ENCODE measurements at regions not wholly inside any gene's neighbourhood (a gene's known extent, or its start where the extent isn't known, plus 50 kb on each side); places are given as distances from the start of the nearest gene placed in this dataset.

DNA sequence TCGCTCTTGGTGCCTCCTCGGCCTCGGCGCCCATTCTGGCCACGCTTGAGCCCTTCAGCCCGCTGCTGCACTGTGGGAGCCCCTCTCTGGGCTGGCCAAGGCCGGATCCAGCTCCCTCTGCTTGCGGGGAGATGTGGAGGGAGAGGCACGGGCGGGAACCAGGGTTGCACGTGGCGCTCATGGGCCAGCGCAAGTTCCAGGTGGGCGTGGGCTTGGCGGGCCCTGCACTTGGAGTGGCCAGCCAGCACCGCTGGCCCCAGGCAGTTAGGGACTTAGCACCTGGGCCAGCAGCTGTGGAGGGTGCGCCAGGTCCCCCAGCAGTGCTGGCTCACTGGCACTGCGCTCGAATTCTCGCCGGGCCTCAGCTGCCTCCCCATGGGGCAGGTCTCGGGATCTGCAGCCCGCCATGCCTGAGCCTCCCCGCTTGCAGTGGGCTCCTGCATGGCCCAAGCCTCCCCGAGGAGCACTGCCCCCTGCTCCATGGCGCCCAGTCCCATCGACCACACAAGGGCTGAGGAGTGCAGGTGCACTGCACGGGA lies 106.4 kb downstream of the SMC2 start:
- Histone ChIP-seq H3K18ac (ENCODE audit: insufficient read length, low read depth, low read length) (no peak overlapping the region), H3T11ph (ENCODE audit: low read length) (no peak overlapping the region), H3K27ac (ENCODE audit: insufficient read length, low read depth, low read length) (no peak overlapping the region), H2BK5ac (ENCODE audit: insufficient read length, low read length) (no peak overlapping the region), H2BK15ac (ENCODE audit: low read depth, low read length) (no peak overlapping the region), H2AFZ (ENCODE audit: low read length) (no peak overlapping the region), H3K14ac (ENCODE audit: insufficient read depth, low read length) (no peak overlapping the region), H2AK5ac (ENCODE audit: insufficient read length, low read length) (no peak overlapping the region), H3K27me3 (ENCODE audit: insufficient read depth, low read length) (no peaks in the 10 kb centered on the region), H2BK12ac (ENCODE audit: insufficient read length, low read depth, low read length) (no peak overlapping the region), H2BK20ac (ENCODE audit: low read depth, low read length, poor library complexity, severe bottlenecking) (no peak overlapping the region), H3K9ac (ENCODE audit: extremely low read depth, insufficient read length, low read length) (no peak overlapping the region), H4K5ac (ENCODE audit: insufficient read length, low read depth, low read length) (no peak overlapping the region), H3K79me1 (ENCODE audit: insufficient read depth, low read depth, low read length, poor library complexity, severe bottlenecking) (no peaks in the 10 kb centered on the region), H3K4me1 (ENCODE audit: insufficient read depth, low read length) (no peaks in the 10 kb centered on the region), H3K56ac (ENCODE audit: insufficient read length, low read depth, low read length) (no peak overlapping the region), H3K23ac (ENCODE audit: insufficient read length, low read depth, low read length) (no peak overlapping the region), H4K8ac (replicated peaks; ENCODE audit: insufficient read length, low read depth, low read length) (no peak overlapping the region), H4K20me1 (ENCODE audit: control insufficient read depth, insufficient read depth, insufficient read length) (no peaks in the 10 kb centered on the region), H3K79me2 (ENCODE audit: insufficient read depth, low read length) (no peaks in the 10 kb centered on the region), H4K91ac (ENCODE audit: insufficient read length, low read depth, low read length) (no peak overlapping the region), H3K9me3 (ENCODE audit: control insufficient read depth, low read depth, low read length) (peaks cover 6% of the 10 kb centered on the region), H3K4ac (ENCODE audit: low read depth, low read length) (no peak overlapping the region), H3K23me2 (ENCODE audit: insufficient read length, low read depth, low read length, poor library complexity, severe bottlenecking) (no peaks in the 10 kb centered on the region), H2BK120ac (ENCODE audit: low read depth, low read length, poor library complexity, severe bottlenecking) (no peak overlapping the region), H3K4me2 (ENCODE audit: insufficient read depth, insufficient read length, low read length) (no peak overlapping the region)
- no peak for DNase-seq
- TF ChIP-seq, protein P1, sequence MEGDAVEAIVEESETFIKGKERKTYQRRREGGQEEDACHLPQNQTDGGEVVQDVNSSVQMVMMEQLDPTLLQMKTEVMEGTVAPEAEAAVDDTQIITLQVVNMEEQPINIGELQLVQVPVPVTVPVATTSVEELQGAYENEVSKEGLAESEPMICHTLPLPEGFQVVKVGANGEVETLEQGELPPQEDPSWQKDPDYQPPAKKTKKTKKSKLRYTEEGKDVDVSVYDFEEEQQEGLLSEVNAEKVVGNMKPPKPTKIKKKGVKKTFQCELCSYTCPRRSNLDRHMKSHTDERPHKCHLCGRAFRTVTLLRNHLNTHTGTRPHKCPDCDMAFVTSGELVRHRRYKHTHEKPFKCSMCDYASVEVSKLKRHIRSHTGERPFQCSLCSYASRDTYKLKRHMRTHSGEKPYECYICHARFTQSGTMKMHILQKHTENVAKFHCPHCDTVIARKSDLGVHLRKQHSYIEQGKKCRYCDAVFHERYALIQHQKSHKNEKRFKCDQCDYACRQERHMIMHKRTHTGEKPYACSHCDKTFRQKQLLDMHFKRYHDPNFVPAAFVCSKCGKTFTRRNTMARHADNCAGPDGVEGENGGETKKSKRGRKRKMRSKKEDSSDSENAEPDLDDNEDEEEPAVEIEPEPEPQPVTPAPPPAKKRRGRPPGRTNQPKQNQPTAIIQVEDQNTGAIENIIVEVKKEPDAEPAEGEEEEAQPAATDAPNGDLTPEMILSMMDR (conservative IDR thresholded peaks at IDR 0.05), result no peak
- Mint-ChIP-seq H3K36me3 (ENCODE audit: insufficient read depth in 1 of 3, low read depth in 3 of 3) (peaks cover 0 to 17% (median 5%) of the 10 kb centered on the region in 3 experiments; a peak in 4 of 7 replicates), H3K4me3 (no peak overlapping the region), H3K9me3 (peaks cover 6 to 7% of the 10 kb centered on the region in 2 experiments), H3K27me3 (ENCODE audit: low read depth) (no peaks in the 10 kb centered on the region; the same call in 1 of the 2 replicates), H3K4me1 (no peaks in the 10 kb centered on the region), H3K27ac (no peak overlapping the region)
- no CpG with 5 or more reads among the region's 28 CpGs for WGBS (ENCODE audit: extremely low coverage, insufficient read length, low lambda C conversion rate)

Data from H9 (cell line).